Osteocyte (in vitro differentiated cells): ENCODE measurements at regions not wholly inside any gene's neighbourhood (a gene's known extent, or its start where the extent isn't known, plus 50 kb on each side); places are given as distances from the start of the nearest gene placed in this dataset.

Source experiments
- DNase-seq: peaks from one replicate; pipeline ENCODE4 v3.0.0; 2021; ENCODE audit warnings: mixed read lengths; ENCODE audit not compliant: unreplicated experiment; ENCODE audit errors: extremely low spot score
- H3K27ac Mint-ChIP-seq: one replicate; pipeline ENCODE4 v1.8.0; 2021; ENCODE audit warnings: mild to moderate bottlenecking, mixed read lengths; ENCODE audit not compliant: unreplicated experiment
- H3K27me3 Mint-ChIP-seq: one replicate; pipeline ENCODE4 v1.8.0; 2021; ENCODE audit warnings: mixed read lengths; ENCODE audit not compliant: unreplicated experiment
- H3K36me3 Mint-ChIP-seq: one replicate; pipeline ENCODE4 v1.8.0; 2021; ENCODE audit warnings: mixed read lengths; ENCODE audit not compliant: unreplicated experiment
- H3K4me1 Mint-ChIP-seq: one replicate; pipeline ENCODE4 v1.8.0; 2021; ENCODE audit warnings: mixed read lengths; ENCODE audit not compliant: unreplicated experiment
- H3K4me3 Mint-ChIP-seq: one replicate; pipeline ENCODE4 v1.8.0; 2021; ENCODE audit warnings: mild to moderate bottlenecking, moderate library complexity, mixed read lengths; ENCODE audit not compliant: unreplicated experiment
- H3K9me3 Mint-ChIP-seq: one replicate; pipeline ENCODE4 v1.8.0; 2021; ENCODE audit warnings: mixed read lengths; ENCODE audit not compliant: unreplicated experiment
- TF ChIP-seq, protein P1 (sequence below): fragments of 200-600 bp; sonication (generic); IDR thresholded peaks from 2 replicates; pipeline ENCODE4 v1.5.0; 2021; ENCODE audit warnings: antibody characterized with exemption, mild to moderate bottlenecking, moderate library complexity

DNA sequence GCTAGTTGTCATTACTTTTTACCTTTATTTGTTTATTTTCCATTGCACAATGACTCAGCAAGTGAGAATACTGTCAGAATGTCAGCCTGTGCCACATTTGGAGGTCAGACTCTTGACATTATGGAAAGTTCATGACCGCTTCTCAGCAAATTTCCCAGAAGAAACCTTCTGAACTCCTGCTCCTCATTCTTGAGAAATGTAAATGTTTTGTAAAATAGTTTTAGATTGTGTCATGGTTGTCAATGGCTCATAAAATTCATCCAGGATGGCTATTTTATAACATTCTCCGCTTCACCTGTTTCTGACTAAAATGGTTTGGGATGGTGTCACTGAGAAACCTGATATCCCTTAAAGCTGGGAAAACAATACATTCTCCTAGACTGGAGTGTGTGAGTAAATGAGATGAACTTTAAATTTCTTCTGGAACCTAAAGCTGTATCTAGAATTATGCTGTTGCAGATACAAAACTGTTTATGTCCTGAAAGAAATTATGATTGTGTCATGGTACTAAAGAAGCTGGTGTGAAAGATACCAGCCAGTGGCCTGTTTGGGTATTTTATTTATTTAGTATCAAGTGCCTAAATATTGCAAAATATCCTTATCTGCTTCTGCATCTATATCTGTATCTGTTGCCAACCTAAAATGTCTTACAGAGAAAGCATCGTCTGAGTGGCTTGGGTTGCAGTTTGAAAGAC is 671.7 kb downstream of the GATA3 start:
- Mint-ChIP-seq H3K9me3 (peaks cover 31% of the 10 kb centered on the region), H3K36me3 (no peaks in the 10 kb centered on the region), H3K4me3 (no peak overlapping the region), H3K4me1 (no peaks in the 10 kb centered on the region), H3K27me3 (no peaks in the 10 kb centered on the region), H3K27ac (no peak overlapping the region)
- TF ChIP-seq, protein P1, sequence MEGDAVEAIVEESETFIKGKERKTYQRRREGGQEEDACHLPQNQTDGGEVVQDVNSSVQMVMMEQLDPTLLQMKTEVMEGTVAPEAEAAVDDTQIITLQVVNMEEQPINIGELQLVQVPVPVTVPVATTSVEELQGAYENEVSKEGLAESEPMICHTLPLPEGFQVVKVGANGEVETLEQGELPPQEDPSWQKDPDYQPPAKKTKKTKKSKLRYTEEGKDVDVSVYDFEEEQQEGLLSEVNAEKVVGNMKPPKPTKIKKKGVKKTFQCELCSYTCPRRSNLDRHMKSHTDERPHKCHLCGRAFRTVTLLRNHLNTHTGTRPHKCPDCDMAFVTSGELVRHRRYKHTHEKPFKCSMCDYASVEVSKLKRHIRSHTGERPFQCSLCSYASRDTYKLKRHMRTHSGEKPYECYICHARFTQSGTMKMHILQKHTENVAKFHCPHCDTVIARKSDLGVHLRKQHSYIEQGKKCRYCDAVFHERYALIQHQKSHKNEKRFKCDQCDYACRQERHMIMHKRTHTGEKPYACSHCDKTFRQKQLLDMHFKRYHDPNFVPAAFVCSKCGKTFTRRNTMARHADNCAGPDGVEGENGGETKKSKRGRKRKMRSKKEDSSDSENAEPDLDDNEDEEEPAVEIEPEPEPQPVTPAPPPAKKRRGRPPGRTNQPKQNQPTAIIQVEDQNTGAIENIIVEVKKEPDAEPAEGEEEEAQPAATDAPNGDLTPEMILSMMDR = no peak
- DNase-seq = no peak

DNA sequence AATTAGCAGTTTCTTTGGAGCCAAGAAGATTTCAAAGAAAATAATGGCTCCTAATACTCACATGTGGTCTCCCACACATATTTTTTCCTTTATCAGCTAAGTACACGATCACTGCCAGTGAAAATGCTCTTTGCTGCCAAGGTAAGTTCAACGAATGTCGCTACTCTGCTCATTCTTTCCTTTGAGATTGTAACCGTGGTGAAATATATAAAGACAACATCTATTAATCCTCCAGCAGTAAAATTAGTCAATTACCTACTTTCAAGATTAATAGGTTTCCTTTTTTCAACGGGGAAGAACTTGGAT is 672.2 kb downstream of the GATA3 start:
- TF ChIP-seq, protein P1 = no peak
- H3K9me3 Mint-ChIP-seq = peaks cover 28% of the 10 kb centered on the region
- H3K27ac Mint-ChIP-seq = no peak overlapping the region
- no peaks in the 10 kb centered on the region for H3K4me1 Mint-ChIP-seq
- DNase-seq = no peak
- no peak overlapping the region for H3K4me3 Mint-ChIP-seq
- H3K27me3 Mint-ChIP-seq = no peaks in the 10 kb centered on the region
- H3K36me3 Mint-ChIP-seq = no peaks in the 10 kb centered on the region

DNA sequence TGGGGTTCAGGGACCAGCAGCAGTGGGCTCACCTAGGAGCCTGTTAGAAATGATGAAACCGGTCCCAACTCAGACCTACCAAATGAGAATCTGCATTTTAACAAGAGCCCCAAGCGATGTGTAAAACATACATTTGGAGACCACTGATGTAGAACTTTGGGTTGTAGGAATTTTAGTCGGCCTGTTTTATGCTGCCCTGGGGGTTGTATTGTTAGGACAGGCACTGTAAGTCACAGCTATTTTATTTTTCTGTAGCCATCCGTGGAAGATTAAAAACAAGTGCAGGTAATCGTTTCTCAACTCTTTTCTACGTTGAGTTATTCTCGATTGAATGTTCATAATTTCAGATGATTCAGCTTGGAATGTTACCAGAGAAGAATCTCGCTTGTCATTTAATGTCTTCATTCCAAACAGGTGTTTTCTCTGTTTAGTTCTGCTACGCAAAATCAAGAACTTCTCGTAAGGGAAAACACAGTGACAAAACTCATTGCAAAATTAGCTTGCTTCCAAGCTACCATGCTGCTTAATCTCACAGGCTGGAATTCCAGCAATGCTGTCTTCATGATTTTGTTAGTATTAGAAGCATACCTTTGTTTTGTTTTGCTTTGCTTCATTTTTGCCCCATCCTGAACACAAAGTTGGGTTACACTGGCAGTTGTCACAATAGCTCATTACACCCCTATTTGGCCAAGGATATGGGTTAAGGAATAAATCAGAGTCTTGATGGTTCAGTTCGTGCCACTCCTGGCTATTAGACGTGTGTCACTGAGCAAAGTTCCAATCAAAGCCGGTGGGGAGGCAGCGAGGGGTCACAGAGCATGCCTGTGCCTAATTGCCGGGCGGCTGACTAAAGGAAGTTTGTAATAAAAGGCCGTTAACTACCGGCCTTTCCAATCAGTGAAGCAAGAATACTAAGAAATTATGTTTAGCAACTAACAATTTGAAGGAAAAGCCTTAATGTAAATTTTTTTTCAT is 676.9 kb downstream of the GATA3 start:
- no peaks in the 10 kb centered on the region for H3K27me3 Mint-ChIP-seq
- no peak overlapping the region for H3K27ac Mint-ChIP-seq
- no peaks in the 10 kb centered on the region for H3K36me3 Mint-ChIP-seq
- H3K4me1 Mint-ChIP-seq = no peaks in the 10 kb centered on the region
- H3K9me3 Mint-ChIP-seq = peaks cover 19% of the 10 kb centered on the region
- DNase-seq = no peak
- TF ChIP-seq, protein P1 = no peak
- no peak overlapping the region for H3K4me3 Mint-ChIP-seq

DNA sequence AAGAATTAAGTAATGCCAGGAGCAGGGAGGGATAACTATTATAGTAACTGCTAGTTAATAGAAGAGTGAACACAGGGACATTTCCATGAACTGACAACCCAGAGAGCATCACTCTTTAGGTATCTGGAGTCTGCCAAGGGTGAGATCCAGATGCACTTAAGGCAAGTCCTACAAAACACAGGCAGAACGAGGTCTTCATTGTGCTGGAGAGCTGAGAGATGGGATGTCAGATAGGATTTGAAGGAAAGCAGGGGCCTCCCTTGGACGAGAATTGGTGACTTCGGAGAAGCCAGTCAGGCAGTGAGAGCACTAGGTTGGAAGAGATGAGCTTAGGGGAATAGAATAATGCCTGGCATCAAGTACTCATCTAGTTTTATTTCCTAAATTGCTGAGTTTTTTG is 684.5 kb downstream of the GATA3 start:
- TF ChIP-seq, protein P1 = no peak
- no peak for DNase-seq
- Mint-ChIP-seq H3K4me1 (no peaks in the 10 kb centered on the region), H3K27ac (no peak overlapping the region), H3K27me3 (no peaks in the 10 kb centered on the region), H3K4me3 (no peak overlapping the region), H3K9me3 (peaks cover 14% of the 10 kb centered on the region), H3K36me3 (no peaks in the 10 kb centered on the region)

- Mint-ChIP-seq H3K27me3 (no peaks in the 10 kb centered on the region), H3K4me1 (no peaks in the 10 kb centered on the region), H3K36me3 (no peaks in the 10 kb centered on the region), H3K4me3 (no peak overlapping the region), H3K27ac (no peak overlapping the region), H3K9me3 (peaks cover 11% of the 10 kb centered on the region)
- TF ChIP-seq, protein P1 = no peak
- no peak for DNase-seq
These were observed 697.8 kb downstream of the GATA3 start for GRCh38 chr10:8752146-8752843.
